Fibroblast of skin of back (primary cell): ENCODE measurements at regions not wholly inside any gene's neighbourhood (a gene's known extent, or its start where the extent isn't known, plus 50 kb on each side); places are given as distances from the start of the nearest gene placed in this dataset.

Experiments
- DNase-seq: peaks from one replicate; pipeline ENCODE4 v3.0.0-alpha.2; 2013

DNA sequence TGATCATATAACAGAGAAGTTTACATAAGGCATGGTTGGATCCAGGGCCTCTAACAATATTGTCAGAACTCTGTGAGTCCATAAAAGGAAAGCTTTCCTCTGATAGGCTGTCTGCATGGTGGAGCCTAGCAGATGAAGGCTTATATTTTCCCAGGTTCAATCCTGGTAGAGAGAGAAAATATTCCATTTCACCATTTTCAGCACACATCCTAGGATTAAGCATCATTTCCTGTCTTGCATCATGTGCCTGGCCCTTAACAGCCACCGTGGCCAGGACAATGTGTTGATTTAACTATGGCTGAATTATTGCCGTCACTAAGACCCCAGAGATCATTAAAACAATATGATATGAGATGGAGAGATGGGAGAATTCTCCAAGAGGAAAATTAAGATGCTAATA is 90.9 kb upstream of the GRIA1 start:
- no peak for DNase-seq

DNA sequence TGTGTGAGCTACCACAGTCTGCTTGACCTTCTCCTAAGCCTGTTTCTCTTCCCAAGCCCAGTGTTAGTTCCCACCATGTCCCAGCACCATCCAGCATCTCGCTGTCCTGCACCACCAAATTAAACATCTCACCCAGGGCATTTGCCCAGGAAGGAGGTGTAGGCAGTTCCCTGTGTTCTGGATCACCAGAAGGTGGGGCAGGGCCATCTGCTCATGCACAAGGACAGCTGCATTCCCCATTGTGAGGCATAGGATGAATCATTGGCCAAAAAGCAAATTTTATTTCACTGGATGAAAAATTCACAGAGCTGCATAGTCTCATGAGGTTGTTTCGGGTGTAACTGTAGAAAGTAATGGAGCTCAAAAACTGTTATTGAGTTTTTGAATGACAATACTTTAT is 89.5 kb upstream of the GRIA1 start:
- peak; percentile 66 for DNase-seq

DNA sequence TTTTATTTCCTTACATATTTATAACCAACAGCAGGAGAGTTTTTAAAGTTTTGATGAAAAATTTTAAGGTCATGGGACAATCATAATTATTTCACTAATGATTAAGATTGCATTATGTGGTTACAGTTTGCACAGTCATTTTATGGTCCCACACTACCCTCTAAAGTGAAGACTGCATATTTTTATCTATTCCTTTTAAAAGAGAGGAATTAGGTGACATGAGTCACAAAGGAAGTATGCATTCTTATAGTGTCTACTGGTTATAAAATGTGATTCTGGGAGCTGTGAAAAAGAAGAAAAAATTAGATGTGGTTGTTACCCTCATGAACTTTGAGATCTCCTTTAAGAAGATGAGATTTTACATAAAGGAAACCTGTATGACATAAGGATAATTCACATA is 87.9 kb upstream of the GRIA1 start:
- peak; percentile 85 for DNase-seq

DNA sequence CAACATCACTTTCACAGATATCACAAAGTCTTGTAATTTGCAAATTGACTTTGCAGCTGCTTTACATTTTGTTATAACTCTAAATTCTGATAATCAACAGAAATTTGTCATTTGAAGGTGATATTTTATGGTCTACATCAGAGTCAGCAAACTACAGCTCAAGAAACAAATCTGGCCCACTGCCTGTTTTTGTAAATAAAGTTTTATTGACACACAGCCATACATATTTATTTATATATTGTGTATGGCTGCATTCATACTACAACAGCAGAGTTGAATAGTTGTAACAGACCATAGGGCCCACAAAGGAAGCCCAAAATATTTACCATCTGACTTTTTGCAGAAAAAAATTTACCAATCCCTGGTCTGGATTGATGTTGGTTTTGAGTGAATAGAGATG is 87.0 kb upstream of the GRIA1 start:
- no peak for DNase-seq

DNA sequence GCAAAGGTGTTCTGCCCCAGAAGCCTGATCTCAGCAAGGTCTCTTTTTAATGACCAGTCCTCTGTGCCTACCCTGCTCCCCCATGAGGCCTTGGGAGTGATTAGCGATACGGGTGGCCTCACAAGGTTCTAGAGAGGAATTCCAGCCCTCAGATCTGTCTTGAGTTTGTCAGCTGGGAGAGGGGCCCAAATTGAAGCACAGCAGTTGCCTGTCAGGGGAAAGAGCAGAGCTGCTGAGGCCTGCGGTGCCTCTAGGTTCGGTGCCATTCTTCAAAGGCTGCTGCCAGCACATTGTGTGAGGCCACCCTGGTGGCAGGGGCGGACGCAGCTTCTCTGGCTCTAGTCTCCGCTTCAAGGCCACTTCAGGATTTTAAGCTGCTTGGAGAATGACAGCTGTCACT is 85.7 kb upstream of the GRIA1 start:
- no peak for DNase-seq

DNA sequence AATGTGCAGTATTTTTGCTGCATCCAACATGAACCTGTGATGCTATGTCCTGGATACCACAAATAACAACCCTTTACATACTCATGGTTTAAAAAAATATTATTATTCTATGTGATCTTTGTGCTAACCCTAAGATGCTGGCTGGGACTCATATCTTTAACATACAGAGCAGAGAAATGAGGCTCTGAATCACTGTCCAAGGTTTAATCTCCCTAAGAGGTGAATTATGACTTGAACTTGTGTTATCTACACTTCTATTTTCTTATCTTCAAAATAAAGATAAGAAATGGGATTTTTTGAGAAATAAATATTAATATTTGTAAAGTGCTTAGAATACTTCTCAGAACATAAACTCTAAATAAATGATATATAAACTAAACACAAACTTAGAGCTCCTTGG is 68.8 kb upstream of the GRIA1 start:
- DNase-seq, result no peak

DNA sequence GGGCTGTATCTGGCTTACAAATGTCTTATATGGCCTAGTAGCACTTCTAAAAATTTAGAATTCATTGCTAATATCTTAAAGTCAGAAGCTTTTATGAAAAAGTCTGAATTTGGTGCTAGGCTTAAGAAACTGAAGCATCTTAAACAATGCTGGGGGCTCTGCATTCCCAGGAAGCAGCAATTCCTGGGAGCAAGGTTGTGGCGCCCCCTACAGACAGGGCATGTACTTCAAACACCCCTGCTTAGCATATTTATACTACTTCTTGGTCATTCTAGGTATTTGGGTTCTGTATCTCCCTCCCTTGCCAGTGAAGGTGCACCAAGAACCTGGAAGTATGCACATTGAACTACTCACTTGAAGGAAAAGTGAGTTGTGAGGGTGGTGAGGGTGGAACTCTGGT is 64.6 kb upstream of the GRIA1 start:
- DNase-seq, result no peak

DNA sequence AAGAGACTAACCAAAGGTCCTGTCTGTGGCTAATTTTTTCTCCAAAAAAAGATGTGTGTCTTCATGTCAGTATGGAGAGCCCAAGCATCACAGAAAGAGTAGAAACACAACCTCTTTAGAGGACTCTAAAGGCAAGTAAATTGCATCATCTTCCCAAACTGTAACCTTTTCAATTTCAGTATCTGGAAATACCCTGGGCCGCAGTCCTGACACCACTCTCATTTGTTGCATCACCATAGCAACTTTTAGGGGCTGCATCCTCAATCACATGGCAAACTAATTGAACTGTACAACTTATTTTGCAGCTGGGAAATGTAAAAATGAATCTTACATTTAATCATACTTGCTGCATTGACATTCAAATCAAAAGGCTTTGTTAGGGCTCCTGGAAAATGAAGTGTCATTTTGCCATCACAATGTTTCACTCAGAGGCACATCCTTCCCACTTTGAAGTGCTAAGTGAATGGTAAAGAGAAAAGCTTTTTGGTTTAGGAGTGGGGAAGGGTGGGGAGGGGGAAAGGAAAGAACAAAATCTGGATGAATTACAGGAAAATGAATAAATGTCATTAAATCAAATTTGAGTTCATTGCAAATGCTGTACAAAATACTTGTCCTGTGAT is 60.6 kb upstream of the GRIA1 start:
- no peak for DNase-seq

DNA sequence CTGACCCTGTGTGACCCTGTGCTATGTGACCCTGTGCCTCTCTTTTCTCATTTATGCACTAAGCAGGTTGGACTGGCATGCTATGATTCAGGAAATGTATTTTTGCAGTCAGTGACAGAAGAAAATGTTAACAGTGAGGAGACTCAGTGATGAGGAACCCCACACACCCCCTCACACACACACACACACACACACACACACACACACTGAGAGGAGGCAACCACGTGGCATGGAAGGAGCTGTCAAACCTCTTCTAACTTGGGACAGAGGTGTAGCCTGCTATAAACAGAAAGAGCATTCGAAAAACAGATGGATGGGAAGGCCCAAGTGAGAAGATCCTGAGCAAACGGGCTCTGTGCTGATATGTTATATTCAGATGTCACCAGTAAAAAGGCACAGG is 57.9 kb upstream of the GRIA1 start:
- no peak for DNase-seq

DNA sequence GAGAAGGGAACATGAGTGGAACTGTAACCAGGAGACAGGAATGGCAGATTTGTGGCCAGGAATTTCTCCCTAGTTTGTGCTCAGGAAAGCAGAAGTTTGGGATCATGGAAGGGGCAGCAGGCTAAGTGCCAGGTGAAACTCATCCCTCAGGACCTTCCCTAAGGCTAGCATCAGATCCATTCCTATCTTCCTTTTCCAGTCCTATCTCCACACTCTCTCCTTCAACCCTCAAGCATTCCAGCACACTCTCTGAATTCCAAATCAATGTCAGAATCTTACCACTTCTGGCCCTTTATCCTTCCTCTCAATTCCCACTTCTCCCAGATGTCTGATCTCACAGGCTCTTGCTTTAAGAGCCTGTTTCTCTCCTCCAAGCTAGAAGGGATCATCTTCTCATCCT is 53.2 kb upstream of the GRIA1 start:
- DNase-seq, result no peak

DNA sequence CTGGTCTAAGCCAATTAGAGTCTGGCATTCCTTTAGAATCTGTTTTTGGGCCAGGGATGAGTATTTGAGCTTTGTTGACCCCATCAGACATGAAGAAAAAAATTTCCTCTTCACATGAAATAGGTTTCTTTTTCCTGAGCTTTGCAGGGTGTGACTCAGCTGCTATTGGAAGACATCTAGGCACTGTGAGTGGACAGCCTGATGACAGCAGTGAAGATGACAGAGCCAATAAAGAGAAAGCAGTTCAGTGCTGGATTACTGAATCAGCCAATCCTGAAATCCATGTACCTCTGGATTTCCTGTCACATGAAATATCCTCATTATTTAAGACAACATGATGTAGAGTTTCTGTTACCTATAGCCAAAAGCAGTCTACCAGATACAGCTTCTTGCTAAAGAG is 51.3 kb upstream of the GRIA1 start:
- peak; percentile 3 for DNase-seq
